GM19239 (cell line): ENCODE measurements at regions not wholly inside any gene's neighbourhood (a gene's known extent, or its start where the extent isn't known, plus 50 kb on each side); places are given as distances from the start of the nearest gene placed in this dataset.
"Not testable (repeated sequence)": the region's sequence is repeated elsewhere in the genome, so short reads cannot be mapped to it uniquely, and the experiment has no call there.

ENCODE experiments used
- DNase-seq: peaks from one replicate; pipeline ENCODE4 v3.0.0; 2011; ENCODE audit warnings: low spot score; ENCODE audit not compliant: insufficient read length
- FAIRE-seq: peaks from 2 replicates; lab custom pipeline; 2011; peaks lifted over from hg19 to GRCh38; lab: Jason Lieb, UNC

GRCh38 chr14:89665300-89666081 lies 248.5 kb upstream of the FOXN3 start:
- not testable (repeated sequence) for DNase-seq, FAIRE-seq

- no peak for DNase-seq
- FAIRE-seq: no peak
Measured at GRCh38 chr14:89661392-89661791, 244.4 kb upstream of the FOXN3 start.

DNA sequence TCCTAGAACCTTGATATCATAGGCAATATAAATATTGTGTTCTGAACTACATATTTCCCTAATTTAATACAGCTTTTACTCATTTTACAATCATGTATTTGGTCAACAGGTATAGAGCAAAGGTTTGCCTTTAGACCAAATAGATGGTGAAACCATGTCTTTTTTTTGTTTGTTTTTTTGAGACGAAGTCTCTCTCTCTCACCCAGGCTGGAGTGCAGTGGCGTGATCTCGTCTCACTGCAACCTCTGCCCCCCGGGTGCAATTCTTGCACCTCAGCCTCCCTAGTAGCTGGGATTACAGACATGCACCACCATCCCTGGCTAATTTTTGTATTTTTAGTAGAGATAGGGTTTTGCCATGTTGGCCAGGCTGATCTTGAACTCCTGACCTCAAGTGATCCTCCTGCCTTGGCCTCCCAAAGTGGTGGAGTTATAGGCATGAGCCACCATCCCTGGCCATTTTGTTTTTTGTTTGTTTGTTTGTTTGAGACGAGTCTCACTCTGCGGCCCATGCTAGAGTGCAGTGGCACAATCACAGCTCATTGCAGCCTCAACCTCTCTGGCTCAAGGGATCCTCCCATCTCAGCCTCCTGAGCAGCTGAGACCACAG lies 243.7 kb upstream of the FOXN3 start:
- FAIRE-seq, DNase-seq: not testable (repeated sequence)

DNA sequence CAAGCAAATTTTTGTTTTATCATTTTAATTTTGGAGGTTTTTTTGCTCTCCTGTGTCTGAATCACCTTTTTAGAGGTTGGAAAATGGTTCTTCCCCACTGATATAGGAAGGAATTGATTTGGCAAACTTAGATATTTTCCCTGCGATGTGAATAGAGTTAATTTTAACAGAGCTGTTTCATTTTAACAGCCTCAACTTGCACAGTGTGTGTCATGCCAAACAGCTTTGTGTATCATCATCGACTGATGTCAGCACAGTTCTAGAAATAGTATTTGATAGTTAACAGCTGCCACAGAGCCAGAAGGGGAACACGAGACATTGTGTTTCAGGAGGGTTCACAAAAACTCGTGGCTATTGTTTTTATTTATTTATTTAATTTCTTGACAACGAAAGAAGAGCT lies 243.1 kb upstream of the FOXN3 start:
- DNase-seq (no peak), FAIRE-seq (no peak)

DNA sequence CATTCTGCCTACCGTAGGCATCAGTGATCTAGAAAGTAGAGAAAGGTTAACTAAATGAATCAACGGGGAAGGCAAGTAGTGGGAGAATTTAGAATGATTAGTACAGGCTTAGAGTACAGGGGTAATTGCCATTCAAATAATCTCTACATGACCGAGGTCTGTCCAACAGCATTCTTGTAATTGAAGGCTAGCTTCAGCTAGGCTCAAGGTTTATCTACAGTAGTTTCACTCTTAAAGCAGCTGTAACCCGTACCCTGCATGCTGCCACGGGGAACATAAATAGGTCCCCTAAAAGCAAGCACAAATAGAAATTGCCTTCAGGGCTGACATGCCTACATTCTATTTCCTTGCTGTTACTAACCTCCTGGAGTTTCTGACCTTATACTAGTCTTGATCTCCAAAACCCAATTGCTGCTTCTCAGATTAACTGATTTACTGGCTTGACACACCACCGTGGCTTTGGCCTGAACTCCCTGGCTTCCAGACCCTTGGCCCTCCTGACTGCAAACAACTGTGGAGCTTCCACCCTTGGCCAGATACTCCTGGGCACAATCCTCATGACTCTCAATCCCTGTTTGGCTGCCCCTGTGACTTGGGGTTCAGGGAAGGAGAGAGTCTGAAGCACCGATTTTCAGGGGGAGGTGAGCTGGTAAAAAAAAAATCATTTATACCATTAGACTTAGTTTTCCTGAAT lies 242.1 kb upstream of the FOXN3 start:
- DNase-seq (no peak), FAIRE-seq (no peak)

- FAIRE-seq (no peak), DNase-seq (no peak)
Measured at GRCh38 chr14:89657014-89657413, 240.0 kb upstream of the FOXN3 start.

DNA sequence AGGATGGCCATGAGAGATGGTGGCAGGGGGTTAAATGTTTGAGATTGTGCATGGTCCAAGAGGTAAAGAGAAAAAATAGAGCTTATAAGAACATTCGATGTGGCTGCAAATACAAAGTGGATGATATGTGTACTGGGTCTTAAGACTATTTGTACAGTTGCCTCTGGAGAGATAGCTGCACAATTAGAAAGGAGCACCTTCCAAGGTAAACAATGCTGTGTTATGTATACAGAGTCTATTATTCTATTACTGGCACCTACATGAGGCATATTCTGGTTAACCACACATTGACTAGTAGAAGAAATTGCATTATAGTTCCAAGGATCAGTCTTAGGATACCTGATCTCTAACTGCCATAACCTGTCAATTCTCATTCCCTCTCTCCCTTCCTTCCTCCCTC lies 238.0 kb upstream of the FOXN3 start:
- no peak for DNase-seq

DNA sequence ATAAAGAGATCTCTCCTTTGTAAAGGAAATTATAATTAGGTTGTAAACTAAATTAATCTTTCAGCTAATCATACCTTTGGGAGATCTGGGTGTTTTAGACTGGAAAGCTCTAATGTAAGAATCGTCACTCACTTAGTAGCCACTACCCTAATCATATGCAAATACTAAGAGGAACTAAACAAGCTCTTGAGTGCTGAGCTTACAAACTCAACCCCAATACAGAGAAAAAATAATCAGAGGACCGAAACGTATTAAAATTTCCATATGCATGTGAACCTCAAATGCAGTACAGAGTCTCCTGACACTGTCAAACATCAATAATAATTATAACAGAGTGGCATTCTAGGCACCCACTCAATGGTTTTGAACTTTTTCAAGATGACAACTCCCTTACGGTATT lies 235.3 kb upstream of the FOXN3 start:
- FAIRE-seq (no peak), DNase-seq (no peak)

More for the DNA sequence above, 238.0 kb upstream of the FOXN3 start:
- FAIRE-seq: no peak

DNA sequence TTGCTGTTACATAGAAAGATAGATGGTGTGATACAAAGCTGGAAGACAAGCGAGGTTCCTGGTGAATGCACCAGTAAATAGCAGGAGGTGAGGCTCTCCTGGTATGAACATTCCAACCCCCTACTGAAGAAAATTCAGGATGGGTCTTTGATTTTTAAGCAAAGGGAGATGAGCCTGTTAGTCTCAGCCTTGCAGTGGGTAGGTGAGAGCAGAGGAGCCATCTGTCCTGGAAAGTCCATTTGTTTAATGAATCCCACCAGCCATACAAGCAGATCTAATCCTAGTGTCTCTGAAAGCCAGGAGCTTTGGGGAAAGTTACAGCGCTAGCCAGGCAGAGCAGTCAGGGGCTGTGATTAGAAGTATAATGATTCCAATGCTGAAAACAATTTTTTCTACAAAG lies 234.8 kb upstream of the FOXN3 start:
- DNase-seq (no peak), FAIRE-seq (no peak)

DNA sequence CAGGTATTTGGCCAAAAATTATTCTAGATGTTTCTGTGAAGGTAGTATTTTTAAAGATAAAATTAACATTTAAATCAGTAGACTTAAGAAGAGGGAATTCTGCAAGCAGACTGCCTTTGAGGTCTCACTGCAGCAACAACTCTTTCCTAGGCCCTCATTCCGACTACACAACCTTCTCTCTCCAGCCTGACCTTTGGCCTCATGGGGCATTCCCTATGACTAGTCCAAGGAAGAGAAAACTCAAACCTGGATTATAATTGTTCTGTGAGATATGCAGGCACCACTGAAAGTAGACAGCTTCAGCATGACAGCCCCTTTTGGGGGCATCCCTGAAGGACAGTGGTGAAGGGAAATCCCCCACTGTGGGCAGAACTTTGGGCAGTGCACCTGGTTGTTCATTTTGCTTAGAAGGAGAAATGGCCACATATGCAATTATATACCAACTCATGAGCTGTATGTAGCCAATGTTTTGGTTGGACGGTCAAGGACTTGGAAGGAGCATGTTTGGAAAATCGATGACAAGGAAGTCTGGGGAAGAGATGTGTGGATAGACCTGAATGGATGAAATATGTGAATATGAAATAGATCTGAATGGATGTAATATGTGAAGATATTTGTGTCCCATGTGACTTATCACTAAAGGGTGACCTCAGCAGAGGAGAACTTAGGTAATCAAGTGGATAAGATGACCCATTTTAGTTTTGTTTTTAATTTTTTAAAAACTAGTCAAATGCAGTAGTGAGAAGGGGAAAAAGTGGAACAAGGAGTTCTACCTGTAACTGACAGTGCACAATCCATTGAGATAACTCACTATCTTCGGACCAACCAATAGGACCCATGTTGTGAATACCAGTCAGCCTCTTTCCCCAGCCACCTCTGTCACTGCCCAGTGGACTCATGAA lies 233.3 kb upstream of the FOXN3 start:
- FAIRE-seq (peak; percentile 54), DNase-seq (no peak)

DNA sequence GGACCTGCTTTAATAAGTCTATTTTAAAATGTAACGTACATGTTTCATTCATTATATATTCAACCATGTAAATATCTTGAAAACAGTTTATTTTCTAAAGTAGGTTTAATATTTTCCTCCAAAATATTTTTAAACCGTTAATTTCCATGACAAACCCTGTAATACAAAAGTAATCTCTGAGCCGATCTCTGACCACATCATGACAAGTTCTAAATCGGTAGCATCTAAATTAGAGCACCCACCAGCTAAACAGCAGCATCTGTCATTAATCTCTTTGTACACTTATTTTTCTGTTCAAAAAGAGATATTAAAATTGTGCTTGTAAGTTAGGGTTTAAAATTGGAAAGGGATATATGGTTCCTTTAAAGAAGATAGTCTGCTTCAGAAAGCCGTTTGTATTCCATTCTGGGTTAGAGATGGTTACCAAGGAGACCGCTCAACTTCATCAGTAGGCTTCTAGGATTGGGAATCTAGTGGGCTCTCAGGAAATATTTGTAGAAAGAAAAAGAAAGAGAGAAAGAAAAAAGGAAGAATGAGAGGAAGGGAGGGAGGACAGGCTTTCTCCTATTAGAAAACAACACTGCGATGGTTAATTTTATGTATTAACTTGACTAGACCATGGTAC lies 232.5 kb upstream of the FOXN3 start:
- no peak for FAIRE-seq
- no peak for DNase-seq

- no peak for DNase-seq
- no peak for FAIRE-seq
Measured at GRCh38 chr14:89648924-89649323, 231.9 kb upstream of the FOXN3 start.

- no peak for DNase-seq
- no peak for FAIRE-seq
Measured at GRCh38 chr14:89648510-89648909, 231.5 kb upstream of the FOXN3 start.

DNA sequence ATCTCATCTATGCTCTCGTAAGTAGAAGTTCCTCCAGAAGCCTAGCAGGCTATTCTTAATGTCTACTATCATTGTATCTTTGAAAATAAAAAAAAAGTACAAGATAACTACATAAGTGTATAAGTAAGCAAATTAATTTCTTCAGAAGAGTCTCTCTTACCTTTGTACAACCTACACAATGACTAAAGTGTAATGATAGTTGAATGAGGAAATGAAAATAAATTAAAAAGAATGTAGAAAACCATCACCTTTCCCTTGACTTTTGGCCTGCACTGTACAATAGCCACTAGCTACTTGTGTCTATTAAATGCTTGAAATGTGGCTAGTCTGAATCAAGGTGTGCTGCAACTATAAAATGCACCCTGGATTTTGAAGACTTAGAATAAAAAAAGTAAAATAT lies 229.9 kb upstream of the FOXN3 start:
- FAIRE-seq (no peak), DNase-seq (no peak)

- DNase-seq (no peak), FAIRE-seq (no peak)
Measured at GRCh38 chr14:89644641-89645040, 227.6 kb upstream of the FOXN3 start.

GRCh38 chr14:89641495-89642175 lies 224.6 kb upstream of the FOXN3 start:
- FAIRE-seq: peak; percentile 100

DNA sequence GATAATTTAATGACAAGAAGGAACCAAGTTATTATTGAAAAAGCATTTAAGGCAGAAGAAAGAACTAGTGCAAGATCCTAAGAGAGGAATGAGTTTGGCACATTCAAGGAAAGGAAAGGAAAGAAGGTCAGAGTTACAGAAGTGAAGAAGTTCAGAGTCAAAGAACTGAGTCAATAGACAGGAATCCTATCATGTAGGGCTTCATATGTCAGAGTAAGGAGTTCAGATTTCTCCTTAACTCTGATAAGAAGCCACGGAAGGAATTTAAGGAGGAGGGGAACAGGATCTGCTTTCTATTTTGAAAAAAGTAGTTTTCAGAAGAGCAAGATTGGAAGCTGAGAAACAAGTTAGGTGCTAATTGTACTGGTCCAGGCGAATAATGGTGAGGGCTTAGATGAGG lies 223.1 kb upstream of the FOXN3 start:
- FAIRE-seq: no peak
- DNase-seq: no peak

More at GRCh38 chr14:89641495-89642175, 224.6 kb upstream of the FOXN3 start:
- DNase-seq: peak; percentile 52

GRCh38 chr14:89639687-89640086 lies 222.7 kb upstream of the FOXN3 start:
- FAIRE-seq (no peak), DNase-seq (no peak)

- FAIRE-seq (peak; percentile 37), DNase-seq (no peak)
Measured at GRCh38 chr14:89638891-89639290, 221.9 kb upstream of the FOXN3 start.
